ENCODE measurements at regions not wholly inside any gene's neighbourhood (a gene's known extent, or its start where the extent isn't known, plus 50 kb on each side); places are given as distances from the start of the nearest gene placed in this dataset.

DNA sequence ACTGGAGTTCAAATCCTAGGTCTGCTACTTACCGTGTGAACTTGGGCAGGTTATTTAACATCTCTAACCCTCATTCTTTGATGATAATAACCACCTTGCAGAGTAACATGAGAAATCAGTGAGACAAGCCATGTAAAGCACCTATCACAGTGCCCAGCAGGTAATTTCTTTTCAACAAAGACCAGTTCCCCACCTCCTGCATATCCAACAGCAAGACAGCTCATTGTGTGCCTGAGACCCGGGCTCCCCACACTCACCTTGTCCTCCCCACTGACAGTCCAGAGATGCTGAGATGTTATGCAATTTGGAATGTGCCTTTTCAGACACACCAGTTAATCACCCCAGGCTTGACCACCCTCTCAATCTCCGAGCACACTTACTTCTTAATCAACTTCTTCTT lies 367.6 kb upstream of the DAB1 start:
- Histone ChIP-seq H3K9me3 (no peaks in the 10 kb centered on the region), H3K27ac (ENCODE audit: low read depth in 2 of 2, low read length in 1 of 2) (no peak overlapping the region), H2AFZ (ENCODE audit: low read depth) (no peak overlapping the region), H3K9ac (no peak overlapping the region), H4K20me1 (ENCODE audit: insufficient read depth) (no peaks in the 10 kb centered on the region), H3K4me2 (no peak overlapping the region), H3K4me3 (ENCODE audit: low read depth in 2 of 2, low read length in 1 of 2) (no peak overlapping the region), H3K27me3 (ENCODE audit: insufficient read depth) (no peaks in the 10 kb centered on the region), H3K4me1 (ENCODE audit: control insufficient read depth in 1 of 2, insufficient read depth in 2 of 2, low read depth in 1 of 2, low read length in 1 of 2) (no peaks in the 10 kb centered on the region; a peak in 3 of 4 replicates), H3F3A (replicated peaks; ENCODE audit: insufficient read depth) (no peaks in the 10 kb centered on the region), H3K79me2 (ENCODE audit: insufficient read depth) (no peaks in the 10 kb centered on the region), H3K36me3 (replicated peaks in 1 of 2; ENCODE audit: control insufficient read depth in 1 of 2, insufficient read depth in 2 of 2, low read length in 1 of 2) (no peaks in the 10 kb centered on the region), H3K9me2 (no peaks in the 10 kb centered on the region)
- no peak for TF ChIP-seq SMC3 (IDR thresholded peaks at IDR 0.05; ENCODE audit: low read depth, low read length)
- no peak for TF ChIP-seq IRF3 (IDR thresholded peaks at IDR 0.05; ENCODE audit: low read depth, low read length)
- TF ChIP-seq, protein P1, sequence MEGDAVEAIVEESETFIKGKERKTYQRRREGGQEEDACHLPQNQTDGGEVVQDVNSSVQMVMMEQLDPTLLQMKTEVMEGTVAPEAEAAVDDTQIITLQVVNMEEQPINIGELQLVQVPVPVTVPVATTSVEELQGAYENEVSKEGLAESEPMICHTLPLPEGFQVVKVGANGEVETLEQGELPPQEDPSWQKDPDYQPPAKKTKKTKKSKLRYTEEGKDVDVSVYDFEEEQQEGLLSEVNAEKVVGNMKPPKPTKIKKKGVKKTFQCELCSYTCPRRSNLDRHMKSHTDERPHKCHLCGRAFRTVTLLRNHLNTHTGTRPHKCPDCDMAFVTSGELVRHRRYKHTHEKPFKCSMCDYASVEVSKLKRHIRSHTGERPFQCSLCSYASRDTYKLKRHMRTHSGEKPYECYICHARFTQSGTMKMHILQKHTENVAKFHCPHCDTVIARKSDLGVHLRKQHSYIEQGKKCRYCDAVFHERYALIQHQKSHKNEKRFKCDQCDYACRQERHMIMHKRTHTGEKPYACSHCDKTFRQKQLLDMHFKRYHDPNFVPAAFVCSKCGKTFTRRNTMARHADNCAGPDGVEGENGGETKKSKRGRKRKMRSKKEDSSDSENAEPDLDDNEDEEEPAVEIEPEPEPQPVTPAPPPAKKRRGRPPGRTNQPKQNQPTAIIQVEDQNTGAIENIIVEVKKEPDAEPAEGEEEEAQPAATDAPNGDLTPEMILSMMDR (IDR thresholded peaks at IDR 0.05), result no peak
- TF ChIP-seq POLR2AphosphoS5 (IDR thresholded peaks at IDR 0.05; ENCODE audit: low read depth, low read length), result no peak
- TF ChIP-seq JUND (IDR thresholded peaks at IDR 0.05), result no peak
- TF ChIP-seq MEF2A (IDR thresholded peaks at IDR 0.05; ENCODE audit: borderline replicate concordance, low read depth), result no peak
- no peak for TF ChIP-seq CHD2 (IDR thresholded peaks at IDR 0.05; ENCODE audit: low read length, partially characterized antibody)
- no peak for TF ChIP-seq TCF12 (IDR thresholded peaks at IDR 0.05)
- ChIA-PET CTCF (interaction anchor here (1.1 kb wide), 1 partner anchor 14 kb away, joined by 3 read pairs; no protein-coding TSS in a partner anchor), POLR2A (no interaction called here)
- 58% methylated on average over 3 of the region's 3 CpGs for WGBS (ENCODE audit: low lambda C conversion rate)
- DNase-seq, result no peak

- ChIA-PET POLR2A (no interaction called here), CTCF (no interaction called here)
- no peaks in the 10 kb centered on the region for H3K36me3 ChIP-seq (replicated peaks in 1 of 2; ENCODE audit: control insufficient read depth in 1 of 2, insufficient read depth in 2 of 2, low read length in 1 of 2)
Measured at GRCh38 chr1:57789936-57790335, 366.1 kb upstream of the DAB1 start.

More at GRCh38 chr1:57789936-57790335, 366.1 kb upstream of the DAB1 start:
- Histone ChIP-seq H4K20me1 (ENCODE audit: insufficient read depth) (no peaks in the 10 kb centered on the region), H3K4me2 (no peak overlapping the region), H3F3A (replicated peaks; ENCODE audit: insufficient read depth) (no peaks in the 10 kb centered on the region), H3K9ac (no peak overlapping the region), H3K9me2 (no peaks in the 10 kb centered on the region), H3K27me3 (ENCODE audit: insufficient read depth) (no peaks in the 10 kb centered on the region), H3K4me1 (ENCODE audit: control insufficient read depth in 1 of 2, insufficient read depth in 2 of 2, low read depth in 1 of 2, low read length in 1 of 2) (no peaks in the 10 kb centered on the region; a peak in 3 of 4 replicates), H2AFZ (ENCODE audit: low read depth) (no peak overlapping the region), H3K79me2 (ENCODE audit: insufficient read depth) (no peaks in the 10 kb centered on the region), H3K27ac (ENCODE audit: low read depth in 2 of 2, low read length in 1 of 2) (no peak overlapping the region), H3K9me3 (no peaks in the 10 kb centered on the region), H3K4me3 (ENCODE audit: low read depth in 2 of 2, low read length in 1 of 2) (no peak overlapping the region)
- WGBS (ENCODE audit: low lambda C conversion rate), result 70% methylated on average over 5 of the region's 5 CpGs
- no peak for TF ChIP-seq ZBTB33 (IDR thresholded peaks at IDR 0.05; ENCODE audit: borderline replicate concordance, low read depth)
- TF ChIP-seq ELF1 (IDR thresholded peaks at IDR 0.05), result no peak
- TF ChIP-seq MAX (IDR thresholded peaks at IDR 0.05; ENCODE audit: low read depth), result no peak
- no peak for TF ChIP-seq TEAD4 (IDR thresholded peaks at IDR 0.05; ENCODE audit: borderline replicate concordance, insufficient read depth)
- no peak for TF ChIP-seq POLR2AphosphoS5 (IDR thresholded peaks at IDR 0.05; ENCODE audit: low read depth, low read length)
- DNase-seq, result no peak

Data from SK-N-SH (cell line).